Parathyroid adenoma (tissue), 2 donors: ENCODE measurements at regions not wholly inside any gene's neighbourhood (a gene's known extent, or its start where the extent isn't known, plus 50 kb on each side); places are given as distances from the start of the nearest gene placed in this dataset.

Source experiments
- H2AFZ ChIP-seq: fragments of 300-600 bp; sonication (generic); one replicate; pipeline ENCODE4 v1.7.0; 2017; ENCODE audit warnings: antibody characterized with exemption, mild to moderate bottlenecking
- H3K27ac ChIP-seq: fragments of 300-600 bp; sonication (generic); one replicate; pipeline ENCODE4 v1.7.0; 2017
- H3K27me3 ChIP-seq: fragments of 300-600 bp; sonication (generic); one replicate; pipeline ENCODE4 v1.7.0; 2017; ENCODE audit warnings: low read length; ENCODE audit not compliant: control insufficient read depth, insufficient read depth
- H3K36me3 ChIP-seq: fragments of 300-600 bp; sonication (generic); one replicate; pipeline ENCODE4 v1.7.0; 2017; ENCODE audit warnings: low read length; ENCODE audit not compliant: control insufficient read depth, insufficient read depth
- H3K4me1 ChIP-seq: fragments of 300-600 bp; sonication (generic); one replicate; pipeline ENCODE4 v1.7.0; 2017; ENCODE audit warnings: control low read depth
- H3K4me2 ChIP-seq: fragments of 300-600 bp; sonication (generic); one replicate; pipeline ENCODE4 v1.7.0; 2017; ENCODE audit warnings: low read length
- H3K4me3 ChIP-seq: fragments of 300-600 bp; sonication (generic); one replicate; pipeline ENCODE4 v1.7.0; 2017; ENCODE audit warnings: low read depth, low read length
- H3K79me2 ChIP-seq: fragments of 300-600 bp; sonication (generic); one replicate; pipeline ENCODE4 v1.7.0; 2017; ENCODE audit warnings: control low read depth
- H3K9ac ChIP-seq: fragments of 300-600 bp; sonication (generic); one replicate; pipeline ENCODE4 v1.7.0; 2017; ENCODE audit warnings: mild to moderate bottlenecking
- H3K9me3 ChIP-seq: fragments of 300-600 bp; sonication (generic); one replicate; pipeline ENCODE4 v1.7.0; 2017; ENCODE audit warnings: low read length; ENCODE audit not compliant: control insufficient read depth
- CTCF ChIP-seq: fragments of 300-600 bp; sonication (generic); IDR thresholded peaks from one replicate; pipeline ENCODE4 v1.7.0; 2017; ENCODE audit warnings: antibody characterized with exemption, mild to moderate bottlenecking
- donor health status: primary hyperparathyroidism.

- no peak overlapping the region for H3K27ac ChIP-seq
- H3K9ac ChIP-seq: no peak overlapping the region
- H3K36me3 ChIP-seq: no peaks in the 10 kb centered on the region
- no peak overlapping the region for H2AFZ ChIP-seq
- H3K4me3 ChIP-seq: no peak overlapping the region
- H3K79me2 ChIP-seq: no peaks in the 10 kb centered on the region
- H3K4me2 ChIP-seq: no peak overlapping the region
- H3K4me1 ChIP-seq: no peaks in the 10 kb centered on the region
- no peaks in the 10 kb centered on the region for H3K9me3 ChIP-seq
- no peaks in the 10 kb centered on the region for H3K27me3 ChIP-seq
- no peak for TF ChIP-seq CTCF
Measured at GRCh38 chr4:155434904-155435303, 58.1 kb upstream of the MAP9 start.

- no peak for TF ChIP-seq CTCF
- Histone ChIP-seq H3K9me3 (no peaks in the 10 kb centered on the region), H3K27me3 (no peaks in the 10 kb centered on the region), H3K27ac (no peak overlapping the region), H3K79me2 (no peaks in the 10 kb centered on the region), H3K4me1 (no peaks in the 10 kb centered on the region), H3K36me3 (no peaks in the 10 kb centered on the region), H2AFZ (no peak overlapping the region), H3K9ac (no peak overlapping the region), H3K4me2 (no peak overlapping the region), H3K4me3 (no peak overlapping the region)
Measured at GRCh38 chr4:155434366-155434765, 57.6 kb upstream of the MAP9 start.

- no peaks in the 10 kb centered on the region for H3K36me3 ChIP-seq
- H3K27ac ChIP-seq: no peak overlapping the region
- H3K27me3 ChIP-seq: no peaks in the 10 kb centered on the region
- no peaks in the 10 kb centered on the region for H3K9me3 ChIP-seq
- no peaks in the 10 kb centered on the region for H3K79me2 ChIP-seq
- H3K4me1 ChIP-seq: no peaks in the 10 kb centered on the region
- no peak overlapping the region for H3K4me3 ChIP-seq
- no peak overlapping the region for H2AFZ ChIP-seq
- no peak overlapping the region for H3K4me2 ChIP-seq
- no peak overlapping the region for H3K9ac ChIP-seq
- no peak for TF ChIP-seq CTCF
Measured at GRCh38 chr4:155433636-155434360, 57.0 kb upstream of the MAP9 start.

- no peak overlapping the region for H3K4me3 ChIP-seq
- no peaks in the 10 kb centered on the region for H3K27me3 ChIP-seq
- H3K4me1 ChIP-seq: no peaks in the 10 kb centered on the region
- no peak for TF ChIP-seq CTCF
- H3K9me3 ChIP-seq: no peaks in the 10 kb centered on the region
- no peak overlapping the region for H2AFZ ChIP-seq
- no peak overlapping the region for H3K27ac ChIP-seq
- H3K9ac ChIP-seq: no peak overlapping the region
- H3K4me2 ChIP-seq: no peak overlapping the region
- no peaks in the 10 kb centered on the region for H3K36me3 ChIP-seq
- H3K79me2 ChIP-seq: no peaks in the 10 kb centered on the region
Measured at GRCh38 chr4:155430895-155431795, 54.4 kb upstream of the MAP9 start.
